ENCODE measurements at regions not wholly inside any gene's neighbourhood (a gene's known extent, or its start where the extent isn't known, plus 50 kb on each side); places are given as distances from the start of the nearest gene placed in this dataset.

DNA sequence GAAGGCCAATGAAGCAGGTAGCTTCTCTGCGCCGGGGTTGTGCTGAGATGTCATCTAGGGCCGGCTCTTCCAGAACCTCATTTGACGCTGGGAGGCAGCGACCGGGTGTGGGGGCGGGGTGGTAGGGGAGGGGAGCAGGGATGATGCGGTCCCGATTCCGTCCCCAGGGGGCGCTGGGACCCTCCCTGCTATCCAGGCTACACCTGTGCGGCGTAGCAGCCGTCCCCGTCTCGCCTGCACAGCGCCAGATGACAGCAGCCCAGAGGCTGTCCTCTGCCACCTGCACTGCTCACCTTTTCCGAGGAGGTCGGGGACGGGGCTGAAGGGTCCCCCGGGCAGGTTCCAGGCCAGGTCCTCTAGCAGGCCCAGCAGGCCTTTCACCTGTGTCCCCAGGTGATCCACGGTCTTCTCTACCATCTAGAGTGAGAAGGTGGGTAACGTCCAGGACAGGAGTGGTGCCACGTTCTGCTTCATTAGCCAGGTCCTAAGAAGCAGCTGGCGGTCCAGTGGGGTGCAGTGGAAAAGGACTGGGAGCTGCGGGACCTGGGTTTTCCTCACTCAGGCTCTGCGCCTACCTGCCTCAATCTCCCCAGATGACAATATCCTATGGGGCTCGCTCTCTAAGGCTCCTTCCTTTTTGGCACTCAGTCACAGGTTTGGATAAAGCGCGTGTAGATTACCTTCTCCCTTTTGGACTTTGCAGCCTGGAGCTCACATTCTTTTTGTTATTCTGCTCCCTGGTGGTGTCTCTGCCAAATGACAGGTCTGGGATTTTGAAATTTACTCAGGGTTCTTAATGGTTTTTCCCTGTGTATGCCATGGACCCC lies 56.0 kb upstream of the RAB6C start:
- no peak for TF ChIP-seq POLR2A (IDR thresholded peaks at IDR 0.05)
- TF ChIP-seq, protein P1, sequence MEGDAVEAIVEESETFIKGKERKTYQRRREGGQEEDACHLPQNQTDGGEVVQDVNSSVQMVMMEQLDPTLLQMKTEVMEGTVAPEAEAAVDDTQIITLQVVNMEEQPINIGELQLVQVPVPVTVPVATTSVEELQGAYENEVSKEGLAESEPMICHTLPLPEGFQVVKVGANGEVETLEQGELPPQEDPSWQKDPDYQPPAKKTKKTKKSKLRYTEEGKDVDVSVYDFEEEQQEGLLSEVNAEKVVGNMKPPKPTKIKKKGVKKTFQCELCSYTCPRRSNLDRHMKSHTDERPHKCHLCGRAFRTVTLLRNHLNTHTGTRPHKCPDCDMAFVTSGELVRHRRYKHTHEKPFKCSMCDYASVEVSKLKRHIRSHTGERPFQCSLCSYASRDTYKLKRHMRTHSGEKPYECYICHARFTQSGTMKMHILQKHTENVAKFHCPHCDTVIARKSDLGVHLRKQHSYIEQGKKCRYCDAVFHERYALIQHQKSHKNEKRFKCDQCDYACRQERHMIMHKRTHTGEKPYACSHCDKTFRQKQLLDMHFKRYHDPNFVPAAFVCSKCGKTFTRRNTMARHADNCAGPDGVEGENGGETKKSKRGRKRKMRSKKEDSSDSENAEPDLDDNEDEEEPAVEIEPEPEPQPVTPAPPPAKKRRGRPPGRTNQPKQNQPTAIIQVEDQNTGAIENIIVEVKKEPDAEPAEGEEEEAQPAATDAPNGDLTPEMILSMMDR (IDR thresholded peaks at IDR 0.05) = peak in 4 of 6 experiments; percentile 18 to 57 (median 32)

Data from thyroid gland (tissue), 4 donors.